ENCODE measurements at regions not wholly inside any gene's neighbourhood (a gene's known extent, or its start where the extent isn't known, plus 50 kb on each side); places are given as distances from the start of the nearest gene placed in this dataset.

GRCh38 chr10:128322106-128322505, 195.9 kb upstream of the MKI67 start:
- no peak for DNase-seq

GRCh38 chr10:128322950-128323349, 196.7 kb upstream of the MKI67 start:
- no peak for DNase-seq

- DNase-seq = no peak
These were observed 198.0 kb upstream of the MKI67 start for GRCh38 chr10:128324058-128324827.

GRCh38 chr10:128325788-128326187, 199.6 kb upstream of the MKI67 start:
- DNase-seq = no peak

GRCh38 chr10:128326251-128326650, 200.0 kb upstream of the MKI67 start:
- DNase-seq = no peak

GRCh38 chr10:128326851-128327250, 200.6 kb upstream of the MKI67 start:
- DNase-seq = no peak

- DNase-seq = no peak
These were observed 210.2 kb upstream of the MKI67 start for GRCh38 chr10:128336401-128336800.

GRCh38 chr10:128337860-128338378, 211.7 kb upstream of the MKI67 start:
- DNase-seq = no peak

GRCh38 chr10:128338951-128339350, 212.7 kb upstream of the MKI67 start:
- DNase-seq = no peak

- DNase-seq = no peak
These were observed 213.5 kb upstream of the MKI67 start for GRCh38 chr10:128339753-128340152.

- DNase-seq = no peak
These were observed 219.1 kb upstream of the MKI67 start for GRCh38 chr10:128345353-128345752.

- DNase-seq = no peak
These were observed 234.6 kb upstream of the MKI67 start for GRCh38 chr10:128360783-128361182.

- no peak for DNase-seq
These were observed 235.3 kb upstream of the MKI67 start for GRCh38 chr10:128361487-128361886.

- DNase-seq = no peak
These were observed 236.3 kb upstream of the MKI67 start for GRCh38 chr10:128362514-128362913.

- no peak for DNase-seq
These were observed 238.4 kb upstream of the MKI67 start for GRCh38 chr10:128364631-128365030.

GRCh38 chr10:128365156-128365725, 239.0 kb upstream of the MKI67 start:
- DNase-seq = no peak

GRCh38 chr10:128367807-128368206, 241.6 kb upstream of the MKI67 start:
- DNase-seq = no peak

- DNase-seq = no peak
These were observed 243.0 kb upstream of the MKI67 start for GRCh38 chr10:128369101-128369650.

GRCh38 chr10:128373071-128373749, 247.0 kb upstream of the MKI67 start:
- DNase-seq = no peak

GRCh38 chr10:128373831-128374230, 247.6 kb upstream of the MKI67 start:
- no peak for DNase-seq

GRCh38 chr10:128375171-128375570, 248.9 kb upstream of the MKI67 start:
- no peak for DNase-seq

- no peak for DNase-seq
These were observed 251.3 kb upstream of the MKI67 start for GRCh38 chr10:128377364-128377987.

- no peak for DNase-seq
These were observed 251.8 kb upstream of the MKI67 start for GRCh38 chr10:128377988-128378387.

Data from NCI-H2029 (cell line).